ENCODE measurements at regions not wholly inside any gene's neighbourhood (a gene's known extent, or its start where the extent isn't known, plus 50 kb on each side); places are given as distances from the start of the nearest gene placed in this dataset.

- Mint-ChIP-seq H3K36me3 (ENCODE audit: low read depth, unreplicated experiment) (no peaks in the 10 kb centered on the region), H3K27me3 (ENCODE audit: unreplicated experiment) (no peaks in the 10 kb centered on the region), H3K4me3 (ENCODE audit: unreplicated experiment) (no peak overlapping the region), H3K27ac (ENCODE audit: unreplicated experiment) (no peak overlapping the region), H3K9me3 (ENCODE audit: unreplicated experiment) (no peaks in the 10 kb centered on the region), H3K4me1 (ENCODE audit: unreplicated experiment) (no peaks in the 10 kb centered on the region)
- no peak for DNase-seq (ENCODE audit: low spot score)
- TF ChIP-seq CTCF (IDR thresholded peaks at IDR 0.05; ENCODE audit: unreplicated experiment), result no peak
These were observed 757.7 kb downstream of the KCNJ3 start for GRCh38 chr2:155456222-155456621.

GRCh38 chr2:155442755-155443372, 744.4 kb downstream of the KCNJ3 start:
- no peaks in the 10 kb centered on the region for H3K9me3 Mint-ChIP-seq (ENCODE audit: unreplicated experiment)
- TF ChIP-seq CTCF (IDR thresholded peaks at IDR 0.05; ENCODE audit: unreplicated experiment), result no peak
- no peak for DNase-seq (ENCODE audit: low spot score)
- no peak overlapping the region for H3K27ac Mint-ChIP-seq (ENCODE audit: unreplicated experiment)
- no peaks in the 10 kb centered on the region for H3K4me1 Mint-ChIP-seq (ENCODE audit: unreplicated experiment)
- no peak overlapping the region for H3K4me3 Mint-ChIP-seq (ENCODE audit: unreplicated experiment)
- H3K36me3 Mint-ChIP-seq (ENCODE audit: low read depth, unreplicated experiment), result no peaks in the 10 kb centered on the region
- H3K27me3 Mint-ChIP-seq (ENCODE audit: unreplicated experiment), result peaks cover 1% of the 10 kb centered on the region

- TF ChIP-seq CTCF (IDR thresholded peaks at IDR 0.05; ENCODE audit: unreplicated experiment), result no peak
- Mint-ChIP-seq H3K27ac (ENCODE audit: unreplicated experiment) (no peak overlapping the region), H3K4me1 (ENCODE audit: unreplicated experiment) (no peaks in the 10 kb centered on the region), H3K36me3 (ENCODE audit: low read depth, unreplicated experiment) (no peaks in the 10 kb centered on the region), H3K4me3 (ENCODE audit: unreplicated experiment) (no peak overlapping the region), H3K9me3 (ENCODE audit: unreplicated experiment) (no peaks in the 10 kb centered on the region), H3K27me3 (ENCODE audit: unreplicated experiment) (peaks cover 1% of the 10 kb centered on the region)
- DNase-seq (ENCODE audit: low spot score), result no peak
These were observed 743.6 kb downstream of the KCNJ3 start for GRCh38 chr2:155442088-155442487.

GRCh38 chr2:155431004-155431507, 732.6 kb downstream of the KCNJ3 start:
- no peak for DNase-seq (ENCODE audit: low spot score)
- H3K4me3 Mint-ChIP-seq (ENCODE audit: unreplicated experiment), result no peak overlapping the region
- no peaks in the 10 kb centered on the region for H3K9me3 Mint-ChIP-seq (ENCODE audit: unreplicated experiment)
- TF ChIP-seq CTCF (IDR thresholded peaks at IDR 0.05; ENCODE audit: unreplicated experiment), result no peak
- H3K36me3 Mint-ChIP-seq (ENCODE audit: low read depth, unreplicated experiment), result no peaks in the 10 kb centered on the region
- no peaks in the 10 kb centered on the region for H3K27me3 Mint-ChIP-seq (ENCODE audit: unreplicated experiment)
- no peak overlapping the region for H3K27ac Mint-ChIP-seq (ENCODE audit: unreplicated experiment)
- H3K4me1 Mint-ChIP-seq (ENCODE audit: unreplicated experiment), result no peaks in the 10 kb centered on the region

- H3K9me3 Mint-ChIP-seq (ENCODE audit: unreplicated experiment), result no peaks in the 10 kb centered on the region
- no peak for TF ChIP-seq CTCF (IDR thresholded peaks at IDR 0.05; ENCODE audit: unreplicated experiment)
- H3K27me3 Mint-ChIP-seq (ENCODE audit: unreplicated experiment), result no peaks in the 10 kb centered on the region
- H3K27ac Mint-ChIP-seq (ENCODE audit: unreplicated experiment), result no peak overlapping the region
- no peaks in the 10 kb centered on the region for H3K4me1 Mint-ChIP-seq (ENCODE audit: unreplicated experiment)
- H3K36me3 Mint-ChIP-seq (ENCODE audit: low read depth, unreplicated experiment), result no peaks in the 10 kb centered on the region
- H3K4me3 Mint-ChIP-seq (ENCODE audit: unreplicated experiment), result no peak overlapping the region
- no peak for DNase-seq (ENCODE audit: low spot score)
These were observed 729.0 kb downstream of the KCNJ3 start for GRCh38 chr2:155427470-155427869.
